ENCODE measurements at regions not wholly inside any gene's neighbourhood (a gene's known extent, or its start where the extent isn't known, plus 50 kb on each side); places are given as distances from the start of the nearest gene placed in this dataset.

DNA sequence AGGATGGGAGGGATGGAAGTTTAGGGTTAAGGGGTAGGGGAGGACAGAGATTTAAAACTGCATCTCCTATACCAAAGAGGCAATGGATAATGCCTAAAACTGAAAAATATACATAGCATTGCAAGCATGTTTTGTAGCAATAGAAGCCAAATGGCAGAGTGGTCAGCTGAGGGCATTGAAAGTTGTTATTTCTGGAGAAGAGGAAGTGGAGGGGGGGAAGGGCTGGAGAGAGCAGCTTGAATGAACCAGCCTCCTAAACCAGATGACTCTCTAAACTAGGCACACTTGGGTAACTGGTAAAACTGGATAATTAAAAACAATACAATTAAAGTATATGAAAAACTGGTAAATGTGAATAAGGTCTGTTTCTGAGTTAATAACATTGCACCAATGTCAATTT lies 70.3 kb upstream of the TP53I11 start:
- TF ChIP-seq TAF1 (IDR thresholded peaks at IDR 0.05; ENCODE audit: low read depth) (no peak), YY1 (IDR thresholded peaks at IDR 0.05; ENCODE audit: low read depth) (no peak), FOXM1 (IDR thresholded peaks at IDR 0.05; ENCODE audit: borderline replicate concordance, low read depth) (no peak), RAD21 (IDR thresholded peaks at IDR 0.05; ENCODE audit: low read depth) (no peak), EP300 (IDR thresholded peaks at IDR 0.05; ENCODE audit: borderline replicate concordance) (no peak), TCF12 (IDR thresholded peaks at IDR 0.05; ENCODE audit: low read depth) (no peak)
- TF ChIP-seq, protein P1, sequence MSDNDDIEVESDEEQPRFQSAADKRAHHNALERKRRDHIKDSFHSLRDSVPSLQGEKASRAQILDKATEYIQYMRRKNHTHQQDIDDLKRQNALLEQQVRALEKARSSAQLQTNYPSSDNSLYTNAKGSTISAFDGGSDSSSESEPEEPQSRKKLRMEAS (IDR thresholded peaks at IDR 0.05), result no peak

Measured in Ishikawa (cell line).